Naive thymus-derived CD8-positive, alpha-beta T cell (primary cell): ENCODE measurements at regions not wholly inside any gene's neighbourhood (a gene's known extent, or its start where the extent isn't known, plus 50 kb on each side); places are given as distances from the start of the nearest gene placed in this dataset.
A peak's percentile ranks its signal among the peaks of the same experiment; 100 is the strongest.
"Not testable (repeated sequence)": the region's sequence is repeated elsewhere in the genome, so short reads cannot be mapped to it uniquely, and the experiment has no call there.

Experiments used
- ATAC-seq, 2 donors: fragments of 150-1000 bp; cut with Tn5 transposase in 1 of 2; sonication (Bioruptor Pico), chemical (Tn5 transposase) in 1 of 2; 1 replicate in 1 of 2; 2 replicates in 1 of 2; pipeline ENCODE4 v1.10.0; 2021; ENCODE audit warnings: mild to moderate bottlenecking in 2 of 2, moderate library complexity in 2 of 2
- POLR2A ChIA-PET: fragments of 350-600 bp; sonication (Branson Sonifier 250); formaldehyde crosslinking; loops from one replicate; lab custom pipeline; 2021; ENCODE audit warnings: antibody characterized with exemption; lab: Charles Lee
- DNase-seq, 10 donors: peaks; one replicate each; pipeline versions ENCODE4 v3.0.0 to v3.0.0-alpha.2; 2020 to 2022
- H3K27ac Mint-ChIP-seq, 10 donors: one replicate each; pipeline ENCODE4 v1.8.0; 2020 to 2022; ENCODE audit warnings: mild to moderate bottlenecking in 10 of 10, mixed read lengths in 10 of 10, moderate library complexity in 4 of 10, inconsistent platforms in 1 of 10
- H3K27me3 Mint-ChIP-seq, 5 donors: one replicate each; pipeline ENCODE4 v1.8.0; 2021 to 2022; ENCODE audit warnings: mixed read lengths in 5 of 5
- H3K36me3 Mint-ChIP-seq, 3 donors: one replicate each; pipeline ENCODE4 v1.8.0; 2020 to 2022; ENCODE audit warnings: mixed read lengths in 3 of 3, mild to moderate bottlenecking in 2 of 3, inconsistent platforms in 1 of 3
- H3K4me1 Mint-ChIP-seq, 4 donors: one replicate each; pipeline ENCODE4 v1.8.0; 2021 to 2022; ENCODE audit warnings: mixed read lengths in 4 of 4
- H3K4me3 Mint-ChIP-seq, 10 donors: one replicate each; pipeline ENCODE4 v1.8.0; 2020 to 2022; ENCODE audit warnings: mild to moderate bottlenecking in 10 of 10, mixed read lengths in 10 of 10, moderate library complexity in 6 of 10, inconsistent platforms in 1 of 10
- H3K9me3 Mint-ChIP-seq, 9 donors: one replicate each; pipeline ENCODE4 v1.8.0; 2020 to 2022; ENCODE audit warnings: mixed read lengths in 9 of 9, mild to moderate bottlenecking in 3 of 9, inconsistent platforms in 1 of 9, moderate library complexity in 1 of 9

DNA sequence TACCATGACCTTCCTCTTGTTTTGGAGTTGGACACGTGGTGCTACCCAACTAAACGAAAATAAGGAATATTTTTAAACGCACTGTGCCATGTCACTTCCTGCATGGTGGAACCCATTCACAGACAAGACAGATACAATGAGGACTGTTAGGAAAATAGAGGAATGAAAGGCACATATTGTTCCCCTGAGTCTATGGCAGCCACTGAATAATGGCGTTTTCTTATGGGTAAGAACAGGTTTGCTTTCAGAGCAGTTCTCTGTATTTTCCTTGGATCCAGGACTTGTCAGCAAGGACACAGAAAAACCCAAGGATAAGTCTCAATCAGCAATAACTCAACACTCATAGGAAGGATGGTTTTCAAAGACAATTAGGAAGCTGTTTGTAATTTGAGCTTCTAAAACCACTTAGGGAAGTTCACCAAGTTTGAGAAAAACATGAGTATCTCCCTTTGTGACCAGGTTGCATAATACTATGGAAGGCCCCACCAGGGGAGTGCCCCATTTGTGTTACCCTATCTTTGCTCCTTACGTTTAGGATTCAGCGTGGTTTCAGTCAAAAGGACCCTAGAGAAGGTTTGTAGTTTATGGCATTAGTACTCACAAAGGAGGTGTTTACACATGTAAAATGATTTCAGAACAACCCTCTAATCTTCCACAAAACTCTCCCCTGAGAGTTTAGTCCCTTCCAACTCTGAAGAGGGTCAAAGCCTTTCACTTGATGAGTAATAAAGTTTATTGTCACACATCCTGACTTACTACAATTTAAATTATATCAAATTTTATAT is 487.2 kb upstream of the ATP11B start:
- Mint-ChIP-seq H3K4me1 (no peaks in the 10 kb centered on the region), H3K9me3 (peaks cover 0 to 1% (median 0%) of the 10 kb centered on the region in 9 donors), H3K27me3 (peaks cover 0 to 8% (median 3%) of the 10 kb centered on the region in 5 donors), H3K27ac (no peak overlapping the region), H3K36me3 (no peaks in the 10 kb centered on the region), H3K4me3 (no peak overlapping the region)
- ATAC-seq = no peak
- POLR2A ChIA-PET = no interaction called here
- DNase-seq = no peak

DNA sequence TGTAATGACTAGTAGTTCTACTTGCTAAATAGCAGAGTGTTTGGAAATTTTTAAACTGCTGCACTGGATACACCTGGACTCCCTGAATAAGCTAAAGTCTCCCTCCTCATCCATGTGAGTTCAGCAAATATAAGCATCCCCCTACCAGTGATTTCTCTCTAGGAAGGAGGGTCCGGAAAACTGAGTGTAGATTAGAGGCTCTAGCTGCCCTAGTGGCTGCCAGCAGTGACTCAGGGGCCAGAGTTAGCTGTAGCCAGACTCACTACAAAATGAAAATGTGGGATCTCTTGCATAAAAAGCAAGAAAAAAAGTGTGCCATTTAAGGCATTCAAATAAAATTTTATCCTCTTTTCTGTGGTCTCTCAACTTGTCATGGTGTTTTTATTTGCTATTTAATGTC is 485.0 kb upstream of the ATP11B start:
- POLR2A ChIA-PET = no interaction called here
- Mint-ChIP-seq H3K9me3 (peaks cover 0 to 16% (median 3%) of the 10 kb centered on the region in 9 donors), H3K4me1 (no peaks in the 10 kb centered on the region), H3K36me3 (no peaks in the 10 kb centered on the region), H3K27me3 (peaks cover 0 to 2% (median 0%) of the 10 kb centered on the region in 5 donors), H3K27ac (no peak overlapping the region), H3K4me3 (no peak overlapping the region)
- ATAC-seq (no peak), DNase-seq (no peak)

- DNase-seq (no peak), ATAC-seq (no peak)
- Mint-ChIP-seq H3K4me3 (no peak overlapping the region), H3K27me3 (peaks cover 0 to 2% (median 0%) of the 10 kb centered on the region in 5 donors), H3K36me3 (no peaks in the 10 kb centered on the region), H3K27ac (no peak overlapping the region), H3K4me1 (no peaks in the 10 kb centered on the region), H3K9me3 (peaks cover 0 to 21% (median 5%) of the 10 kb centered on the region in 9 donors)
- POLR2A ChIA-PET = no interaction called here
These were observed 484.2 kb upstream of the ATP11B start for GRCh38 chr3:182309120-182309519.

DNA sequence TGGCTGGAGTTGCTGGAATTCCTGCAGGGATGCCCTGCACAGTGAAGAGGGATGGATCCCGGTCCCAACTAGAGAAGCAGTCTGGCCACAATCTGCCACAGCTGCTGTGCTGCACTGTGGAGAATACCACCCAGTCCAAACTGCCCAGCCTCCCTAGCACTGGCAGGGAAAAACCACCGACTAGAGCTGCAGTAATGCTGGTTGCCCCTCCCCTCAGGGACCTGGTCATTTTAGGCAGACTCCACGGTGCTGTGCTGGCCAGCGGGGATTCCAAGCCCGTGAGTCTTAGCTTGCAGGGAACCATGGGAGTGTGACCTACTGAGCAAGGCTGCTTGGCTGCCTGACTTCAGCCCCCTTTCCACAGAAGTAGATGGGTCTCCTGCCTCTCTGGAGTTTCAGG is 478.0 kb upstream of the ATP11B start:
- ATAC-seq = no peak
- H3K27ac Mint-ChIP-seq = no peak overlapping the region
- H3K27me3 Mint-ChIP-seq = peaks cover 0 to 9% (median 0%) of the 10 kb centered on the region in 5 donors
- H3K9me3 Mint-ChIP-seq = peaks cover 13 to 64% (median 26%) of the 10 kb centered on the region in 9 donors
- POLR2A ChIA-PET = no interaction called here
- peaks cover 0 to 16% (median 0%) of the 10 kb centered on the region in 3 donors for H3K36me3 Mint-ChIP-seq
- no peaks in the 10 kb centered on the region for H3K4me1 Mint-ChIP-seq
- no peak for DNase-seq
- no peak overlapping the region for H3K4me3 Mint-ChIP-seq

- H3K36me3 Mint-ChIP-seq = peaks cover 0 to 16% (median 0%) of the 10 kb centered on the region in 3 donors
- peaks cover 0 to 10% (median 0%) of the 10 kb centered on the region in 5 donors for H3K27me3 Mint-ChIP-seq
- H3K9me3 Mint-ChIP-seq = peaks cover 6 to 26% (median 15%) of the 10 kb centered on the region in 9 donors
- POLR2A ChIA-PET = no interaction called here
- H3K4me1 Mint-ChIP-seq = no peaks in the 10 kb centered on the region
- H3K27ac Mint-ChIP-seq = no peak overlapping the region
- ATAC-seq (no peak), DNase-seq (no peak)
- H3K4me3 Mint-ChIP-seq = no peak overlapping the region
These were observed 470.1 kb upstream of the ATP11B start for GRCh38 chr3:182323126-182323700.

DNA sequence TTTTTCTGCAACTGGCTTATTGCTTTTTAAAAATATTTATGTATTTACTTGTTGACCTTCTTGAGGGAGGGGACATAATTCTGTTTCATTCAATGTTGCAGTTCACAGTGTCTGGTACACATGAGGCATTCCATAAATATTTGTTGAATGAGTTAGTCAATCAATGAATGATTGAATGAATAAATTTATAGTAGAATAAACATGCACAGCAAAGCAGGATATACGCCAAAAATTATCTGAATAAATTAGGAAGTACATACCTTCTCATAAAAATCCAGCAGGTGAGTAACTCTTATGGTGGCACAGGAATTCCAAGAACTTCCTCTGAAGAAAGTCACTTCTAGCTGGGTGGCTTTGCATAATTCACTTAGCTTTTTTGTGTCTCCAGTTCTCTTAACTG is 469.4 kb upstream of the ATP11B start:
- H3K27ac Mint-ChIP-seq = no peak overlapping the region
- peaks cover 0 to 10% (median 0%) of the 10 kb centered on the region in 5 donors for H3K27me3 Mint-ChIP-seq
- peaks cover 0 to 13% (median 0%) of the 10 kb centered on the region in 3 donors for H3K36me3 Mint-ChIP-seq
- no peak for DNase-seq
- H3K4me1 Mint-ChIP-seq = no peaks in the 10 kb centered on the region
- ATAC-seq = no peak
- no peak overlapping the region for H3K4me3 Mint-ChIP-seq
- peaks cover 6 to 19% (median 13%) of the 10 kb centered on the region in 9 donors for H3K9me3 Mint-ChIP-seq
- POLR2A ChIA-PET = no interaction called here

GRCh38 chr3:182325213-182325950 is 467.9 kb upstream of the ATP11B start:
- Mint-ChIP-seq H3K4me1 (no peaks in the 10 kb centered on the region), H3K27ac (no peak overlapping the region), H3K9me3 (peaks cover 0 to 4% (median 2%) of the 10 kb centered on the region in 9 donors), H3K27me3 (peaks cover 0 to 2% (median under 1%) of the 10 kb centered on the region in 5 donors), H3K4me3 (no peak overlapping the region), H3K36me3 (no peaks in the 10 kb centered on the region)
- POLR2A ChIA-PET = no interaction called here
- ATAC-seq (no peak), DNase-seq (no peak)

DNA sequence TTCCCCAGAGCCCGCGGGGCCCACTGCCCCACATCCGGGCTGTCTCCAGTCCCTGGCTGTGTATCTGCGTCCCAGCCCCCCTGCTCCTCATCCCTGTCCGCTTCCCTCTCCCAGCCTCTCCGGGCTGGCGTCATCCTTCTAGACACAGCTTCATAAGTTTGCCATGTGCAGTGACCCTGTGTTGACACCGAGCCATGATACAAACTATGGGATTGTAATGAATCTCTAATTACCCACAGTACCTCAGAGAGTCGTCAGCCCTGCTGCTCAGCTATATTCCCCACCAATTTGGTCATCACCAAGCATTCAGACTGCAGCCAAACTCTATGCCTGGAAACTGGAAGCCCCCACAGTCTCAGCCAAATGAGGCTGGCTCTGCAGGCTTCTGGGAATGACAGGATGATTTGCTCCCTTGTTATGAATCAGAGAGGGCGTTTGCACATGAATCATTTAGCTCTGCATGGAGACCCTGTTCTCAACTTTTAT is 466.1 kb upstream of the ATP11B start:
- Mint-ChIP-seq H3K27me3 (peaks cover 0 to 5% (median 2%) of the 10 kb centered on the region in 5 donors), H3K36me3 (no peaks in the 10 kb centered on the region), H3K27ac (peak overlapping the region in 1 of 10 donors; percentile 24), H3K4me1 (no peaks in the 10 kb centered on the region), H3K4me3 (no peak overlapping the region), H3K9me3 (peaks cover 0 to 5% (median 0%) of the 10 kb centered on the region in 9 donors)
- DNase-seq = no peak
- POLR2A ChIA-PET = no interaction called here
- no peak for ATAC-seq

DNA sequence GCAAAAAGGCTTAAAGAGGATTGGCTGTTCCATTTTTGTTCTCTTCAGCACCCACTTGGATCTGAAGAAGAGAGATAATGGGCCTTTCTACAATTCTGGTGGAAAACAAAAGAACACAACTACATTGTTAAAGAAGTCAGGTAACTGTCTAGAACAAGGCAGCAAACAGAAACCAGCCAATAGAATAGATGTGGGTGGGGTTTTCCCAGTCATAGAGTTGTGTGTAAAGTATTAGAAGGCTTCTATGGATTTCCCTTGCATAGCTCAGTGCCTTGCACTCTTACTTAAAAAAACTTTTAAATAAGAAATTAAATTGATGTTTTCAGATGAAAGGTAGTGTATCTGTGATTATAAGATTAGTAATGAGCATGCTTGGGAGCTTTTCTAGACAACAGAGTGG is 462.7 kb upstream of the ATP11B start:
- Mint-ChIP-seq H3K27ac (no peak overlapping the region), H3K4me3 (no peak overlapping the region), H3K27me3 (peaks cover 0 to 5% (median 2%) of the 10 kb centered on the region in 5 donors), H3K36me3 (peaks cover 0 to 12% (median 0%) of the 10 kb centered on the region in 3 donors), H3K4me1 (no peaks in the 10 kb centered on the region), H3K9me3 (peaks cover 5 to 25% (median 8%) of the 10 kb centered on the region in 9 donors)
- ATAC-seq (no peak), DNase-seq (no peak)
- POLR2A ChIA-PET = no interaction called here

DNA sequence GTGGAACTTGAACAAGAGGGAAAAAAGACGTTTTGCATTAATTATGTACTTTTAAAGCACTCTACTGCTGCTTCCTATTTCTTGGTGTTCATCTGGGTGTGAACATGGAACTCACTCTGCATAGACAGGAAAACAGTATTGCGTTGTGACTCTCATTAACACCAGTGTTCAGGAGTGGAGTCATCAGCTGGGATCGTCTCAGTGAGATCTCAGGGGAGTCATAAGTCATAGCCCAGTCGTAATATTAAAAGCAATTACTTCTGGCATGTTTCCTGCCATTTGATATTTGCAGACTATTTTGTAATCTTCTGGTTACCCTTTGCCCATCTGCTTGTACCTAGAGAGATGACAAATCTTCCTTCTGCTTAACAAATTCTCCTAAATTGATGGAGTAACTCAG is 462.0 kb upstream of the ATP11B start:
- H3K36me3 Mint-ChIP-seq = peaks cover 0 to 12% (median 0%) of the 10 kb centered on the region in 3 donors
- H3K4me3 Mint-ChIP-seq = no peak overlapping the region
- H3K27ac Mint-ChIP-seq = no peak overlapping the region
- ATAC-seq = no peak
- H3K27me3 Mint-ChIP-seq = peaks cover 0 to 5% (median 2%) of the 10 kb centered on the region in 5 donors
- peaks cover 7 to 30% (median 8%) of the 10 kb centered on the region in 9 donors for H3K9me3 Mint-ChIP-seq
- POLR2A ChIA-PET = no interaction called here
- no peaks in the 10 kb centered on the region for H3K4me1 Mint-ChIP-seq
- no peak for DNase-seq

- H3K27me3 Mint-ChIP-seq = peaks cover 0 to 2% (median 0%) of the 10 kb centered on the region in 5 donors
These were observed 451.1 kb upstream of the ATP11B start for GRCh38 chr3:182342252-182342651.

DNA sequence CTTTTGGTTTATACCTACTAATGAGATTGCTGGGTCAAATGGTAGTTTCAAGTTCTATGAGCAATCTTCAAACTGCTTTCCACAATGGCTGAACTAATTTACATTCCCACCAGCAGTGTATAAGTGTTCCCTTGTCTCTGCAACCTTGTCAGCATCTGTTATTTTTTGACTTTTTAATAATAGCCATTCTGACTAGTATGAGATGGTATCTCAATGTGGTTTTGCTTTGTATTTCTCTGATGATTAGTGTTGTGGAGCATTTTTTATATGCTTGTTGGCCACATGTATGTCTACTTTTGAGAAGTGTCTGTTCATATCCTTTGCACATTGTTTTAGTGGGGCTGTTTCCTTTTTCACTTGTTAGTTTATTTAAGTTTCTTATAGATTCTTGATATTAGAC is 449.3 kb upstream of the ATP11B start:
- H3K27me3 Mint-ChIP-seq, DNase-seq, POLR2A ChIA-PET, H3K36me3 Mint-ChIP-seq, H3K4me3 Mint-ChIP-seq, H3K27ac Mint-ChIP-seq, ATAC-seq, H3K4me1 Mint-ChIP-seq: not testable (repeated sequence)
- peaks cover 0 to 14% (median 1%) of the 10 kb centered on the region in 9 donors for H3K9me3 Mint-ChIP-seq

More at GRCh38 chr3:182342252-182342651, 451.1 kb upstream of the ATP11B start:
- no peaks in the 10 kb centered on the region for H3K36me3 Mint-ChIP-seq
- DNase-seq = no peak
- H3K4me3 Mint-ChIP-seq = no peak overlapping the region
- no peak for ATAC-seq
- H3K27ac Mint-ChIP-seq = no peak overlapping the region
- H3K4me1 Mint-ChIP-seq = no peaks in the 10 kb centered on the region
- POLR2A ChIA-PET = no interaction called here
- H3K9me3 Mint-ChIP-seq = peaks cover 0 to 14% (median 1%) of the 10 kb centered on the region in 9 donors
